SU-DHL-6 (cell line): ENCODE measurements at regions not wholly inside any gene's neighbourhood (a gene's known extent, or its start where the extent isn't known, plus 50 kb on each side); places are given as distances from the start of the nearest gene placed in this dataset.

Experiments used
- EZH2phosphoT487 ChIP-seq: fragments of 200-600 bp; sonication (generic), shearing (Covaris generic); conservative IDR thresholded peaks from 2 replicates; pipeline ENCODE4 v1.6.1; 2018; ENCODE audit warnings: mild to moderate bottlenecking, antibody characterized with exemption, low read length, moderate library complexity, mixed read lengths
- TF ChIP-seq, protein P1 (sequence below): fragments of 200-600 bp; sonication (generic); IDR thresholded peaks from one replicate; pipeline ENCODE4 v1.5.1; 2017; ENCODE audit warnings: antibody characterized with exemption, mild to moderate bottlenecking, low read length, moderate library complexity; ENCODE audit not compliant: insufficient read depth, poor library complexity, severe bottlenecking

DNA sequence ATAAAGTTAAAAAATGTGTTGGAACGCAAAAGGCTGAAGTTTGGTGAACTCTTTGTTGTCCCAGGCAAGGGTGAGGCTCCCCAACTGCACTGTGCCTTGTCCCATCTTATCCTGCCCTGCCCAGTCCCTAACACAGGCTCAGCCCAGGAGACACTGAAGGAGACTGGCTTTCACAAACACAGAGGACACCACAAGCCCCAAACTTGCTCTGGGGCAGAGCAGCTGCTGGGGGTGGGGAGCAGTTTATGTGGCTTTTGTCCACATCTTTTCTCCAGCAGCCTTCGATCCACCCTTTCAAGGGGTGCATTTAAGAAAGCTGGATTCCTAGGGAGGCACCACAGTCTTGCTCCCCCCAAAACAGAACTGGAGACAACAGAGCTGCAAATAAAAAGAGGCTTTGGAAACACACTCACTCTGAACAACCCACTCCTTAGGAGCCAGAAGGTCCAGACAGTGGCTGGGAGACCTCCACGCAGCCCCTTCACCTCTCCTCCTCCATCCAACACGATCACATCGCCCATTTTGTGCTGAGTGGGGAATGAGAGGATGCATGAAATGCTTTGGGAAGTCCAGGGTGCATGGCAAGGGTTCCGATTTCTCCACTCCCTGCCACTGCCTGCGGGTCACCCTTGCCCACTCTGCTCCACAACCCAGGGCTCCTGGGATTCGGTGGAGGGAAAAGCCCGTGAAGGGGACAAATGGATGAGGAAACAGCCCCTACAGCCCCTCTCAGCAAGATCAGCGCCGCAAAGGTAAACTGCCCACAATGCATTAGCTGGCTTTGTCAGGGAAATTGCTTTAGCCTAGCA lies 260.5 kb upstream of the TLE3 start:
- TF ChIP-seq, protein P1, sequence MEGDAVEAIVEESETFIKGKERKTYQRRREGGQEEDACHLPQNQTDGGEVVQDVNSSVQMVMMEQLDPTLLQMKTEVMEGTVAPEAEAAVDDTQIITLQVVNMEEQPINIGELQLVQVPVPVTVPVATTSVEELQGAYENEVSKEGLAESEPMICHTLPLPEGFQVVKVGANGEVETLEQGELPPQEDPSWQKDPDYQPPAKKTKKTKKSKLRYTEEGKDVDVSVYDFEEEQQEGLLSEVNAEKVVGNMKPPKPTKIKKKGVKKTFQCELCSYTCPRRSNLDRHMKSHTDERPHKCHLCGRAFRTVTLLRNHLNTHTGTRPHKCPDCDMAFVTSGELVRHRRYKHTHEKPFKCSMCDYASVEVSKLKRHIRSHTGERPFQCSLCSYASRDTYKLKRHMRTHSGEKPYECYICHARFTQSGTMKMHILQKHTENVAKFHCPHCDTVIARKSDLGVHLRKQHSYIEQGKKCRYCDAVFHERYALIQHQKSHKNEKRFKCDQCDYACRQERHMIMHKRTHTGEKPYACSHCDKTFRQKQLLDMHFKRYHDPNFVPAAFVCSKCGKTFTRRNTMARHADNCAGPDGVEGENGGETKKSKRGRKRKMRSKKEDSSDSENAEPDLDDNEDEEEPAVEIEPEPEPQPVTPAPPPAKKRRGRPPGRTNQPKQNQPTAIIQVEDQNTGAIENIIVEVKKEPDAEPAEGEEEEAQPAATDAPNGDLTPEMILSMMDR: no peak
- TF ChIP-seq EZH2phosphoT487: no peak
